H9 (cell line): ENCODE measurements at regions not wholly inside any gene's neighbourhood (a gene's known extent, or its start where the extent isn't known, plus 50 kb on each side); places are given as distances from the start of the nearest gene placed in this dataset.

Experiments
- DNase-seq: peaks from one replicate; pipeline ENCODE4 v3.0.0-alpha.2; 2017
- H2AFZ ChIP-seq: one replicate; pipeline ENCODE4 v1.6.1; 2013; ENCODE audit warnings: mild to moderate bottlenecking, low read length, control low read depth, moderate library complexity
- H2AK5ac ChIP-seq: 2 replicates; pipeline ENCODE4 v1.6.1; 2013; ENCODE audit warnings: low read length, control low read depth, mixed read lengths; ENCODE audit not compliant: insufficient read length
- H2BK120ac ChIP-seq: one replicate; pipeline ENCODE4 v1.6.1; 2013; ENCODE audit warnings: low read depth, mild to moderate bottlenecking, low read length, control low read depth, inconsistent platforms; ENCODE audit not compliant: poor library complexity, severe bottlenecking
- H2BK12ac ChIP-seq: 2 replicates; pipeline ENCODE4 v1.6.1; 2013; ENCODE audit warnings: low read length, control low read depth, mixed read lengths, low read depth; ENCODE audit not compliant: insufficient read length
- H2BK15ac ChIP-seq: 2 replicates; pipeline ENCODE4 v1.6.1; 2013; ENCODE audit warnings: low read depth, low read length, control low read depth
- H2BK20ac ChIP-seq: one replicate; pipeline ENCODE4 v1.6.1; 2013; ENCODE audit warnings: low read depth, mild to moderate bottlenecking, low read length, control low read depth, inconsistent platforms; ENCODE audit not compliant: poor library complexity, severe bottlenecking
- H2BK5ac ChIP-seq: 2 replicates; pipeline ENCODE4 v1.6.1; 2013; ENCODE audit warnings: low read length, control low read depth, mixed read lengths; ENCODE audit not compliant: insufficient read length
- H3K14ac ChIP-seq: 2 replicates; pipeline ENCODE4 v1.6.1; 2013; ENCODE audit warnings: low read length, control low read depth; ENCODE audit not compliant: insufficient read depth
- H3K18ac ChIP-seq: 2 replicates; pipeline ENCODE4 v1.6.1; 2013; ENCODE audit warnings: low read depth, mild to moderate bottlenecking, mixed read lengths, low read length, control low read depth; ENCODE audit not compliant: insufficient read length
- H3K23ac ChIP-seq: 2 replicates; pipeline ENCODE4 v1.6.1; 2013; ENCODE audit warnings: low read length, control low read depth, mixed read lengths, low read depth; ENCODE audit not compliant: insufficient read length
- H3K23me2 ChIP-seq: 2 replicates; pipeline ENCODE4 v1.6.1; 2013; ENCODE audit warnings: low read depth, mild to moderate bottlenecking, mixed read lengths, low read length, control low read depth; ENCODE audit not compliant: insufficient read length, poor library complexity, severe bottlenecking
- H3K27ac ChIP-seq: 2 replicates; pipeline ENCODE4 v1.5.1; 2013; ENCODE audit warnings: low read length, control low read depth, mixed read lengths, low read depth; ENCODE audit not compliant: insufficient read length
- H3K27me3 ChIP-seq: 2 replicates; pipeline ENCODE4 v1.6.1; 2013; ENCODE audit warnings: low read length, control low read depth, inconsistent platforms; ENCODE audit not compliant: insufficient read depth
- H3K4ac ChIP-seq: 2 replicates; pipeline ENCODE4 v1.6.1; 2013; ENCODE audit warnings: low read depth, mild to moderate bottlenecking, control low read depth, inconsistent platforms, low read length, moderate library complexity
- H3K4me1 ChIP-seq: 2 replicates; pipeline ENCODE4 v1.6.1; 2013; ENCODE audit warnings: low read length, control low read depth, inconsistent platforms; ENCODE audit not compliant: insufficient read depth
- H3K4me2 ChIP-seq: 2 replicates; pipeline ENCODE4 v1.6.1; 2013; ENCODE audit warnings: low read length, control low read depth, mixed read lengths; ENCODE audit not compliant: insufficient read length, insufficient read depth
- H3K56ac ChIP-seq: 2 replicates; pipeline ENCODE4 v1.6.1; 2013; ENCODE audit warnings: low read depth, mild to moderate bottlenecking, mixed read lengths, low read length, control low read depth; ENCODE audit not compliant: insufficient read length
- H3K79me1 ChIP-seq: 2 replicates; pipeline ENCODE4 v1.6.1; 2013; ENCODE audit warnings: low read depth, mild to moderate bottlenecking, moderate library complexity, low read length, control low read depth, inconsistent platforms; ENCODE audit not compliant: insufficient read depth, poor library complexity, severe bottlenecking
- H3K79me2 ChIP-seq: 2 replicates; pipeline ENCODE4 v1.6.1; 2013; ENCODE audit warnings: low read length, control low read depth, inconsistent platforms; ENCODE audit not compliant: insufficient read depth
- H3K9ac ChIP-seq: 2 replicates; pipeline ENCODE4 v1.6.1; 2013; ENCODE audit warnings: low read length, control low read depth, mixed read lengths; ENCODE audit not compliant: insufficient read length; ENCODE audit errors: extremely low read depth
- H3K9me3 ChIP-seq: one replicate; pipeline ENCODE4 v1.6.1; 2013; ENCODE audit warnings: low read depth, low read length, inconsistent platforms; ENCODE audit not compliant: control insufficient read depth
- H3T11ph ChIP-seq: one replicate; pipeline ENCODE4 v1.6.1; 2013; ENCODE audit warnings: mild to moderate bottlenecking, low read length, control low read depth, inconsistent platforms
- H4K20me1 ChIP-seq: one replicate; pipeline ENCODE4 v1.6.1; 2013; ENCODE audit not compliant: control insufficient read depth, insufficient read length, insufficient read depth
- H4K5ac ChIP-seq: 2 replicates; pipeline ENCODE4 v1.6.1; 2013; ENCODE audit warnings: low read depth, mild to moderate bottlenecking, mixed read lengths, low read length, control low read depth; ENCODE audit not compliant: insufficient read length
- H4K8ac ChIP-seq: replicated peaks from 2 replicates; pipeline ENCODE4 v1.6.1; 2013; ENCODE audit warnings: low read length, control low read depth, mixed read lengths, low read depth; ENCODE audit not compliant: insufficient read length
- H4K91ac ChIP-seq: 2 replicates; pipeline ENCODE4 v1.6.1; 2013; ENCODE audit warnings: low read depth, mild to moderate bottlenecking, moderate library complexity, mixed read lengths, low read length, control low read depth; ENCODE audit not compliant: insufficient read length
- H3K27ac Mint-ChIP-seq, 3 experiments: 2 replicates in 2 of 3; 3 replicates in 1 of 3; pipeline ENCODE4 v1.8.0; 2020 to 2021; ENCODE audit warnings: mixed read lengths in 3 of 3, mild to moderate bottlenecking in 1 of 3, moderate library complexity in 1 of 3
- H3K27me3 Mint-ChIP-seq: 2 replicates; pipeline ENCODE4 v1.8.0; 2021; ENCODE audit warnings: low read depth, mild to moderate bottlenecking, moderate library complexity, mixed read lengths
- H3K36me3 Mint-ChIP-seq, 3 experiments: 2 replicates in 2 of 3; 3 replicates in 1 of 3; pipeline ENCODE4 v1.8.0; 2020 to 2021; ENCODE audit warnings: low read depth in 3 of 3, mixed read lengths in 3 of 3; ENCODE audit not compliant: insufficient read depth in 1 of 3
- H3K4me1 Mint-ChIP-seq, 2 experiments: 2 replicates each; pipeline ENCODE4 v1.8.0; 2020; ENCODE audit warnings: mixed read lengths in 2 of 2
- H3K4me3 Mint-ChIP-seq, 2 experiments: 2 replicates in 1 of 2; 3 replicates in 1 of 2; pipeline ENCODE4 v1.8.0; 2020 to 2021; ENCODE audit warnings: mild to moderate bottlenecking in 2 of 2, mixed read lengths in 2 of 2, moderate library complexity in 1 of 2
- H3K9me3 Mint-ChIP-seq, 2 experiments: 2 replicates in 1 of 2; 3 replicates in 1 of 2; pipeline ENCODE4 v1.8.0; 2020; ENCODE audit warnings: mild to moderate bottlenecking in 2 of 2, mixed read lengths in 2 of 2, moderate library complexity in 1 of 2
- TF ChIP-seq, protein P1 (sequence below): fragments of 200-600 bp; sonication (generic); conservative IDR thresholded peaks from 3 replicates; pipeline ENCODE4 v1.8.0; 2021; ENCODE audit warnings: antibody characterized with exemption, mild to moderate bottlenecking

DNA sequence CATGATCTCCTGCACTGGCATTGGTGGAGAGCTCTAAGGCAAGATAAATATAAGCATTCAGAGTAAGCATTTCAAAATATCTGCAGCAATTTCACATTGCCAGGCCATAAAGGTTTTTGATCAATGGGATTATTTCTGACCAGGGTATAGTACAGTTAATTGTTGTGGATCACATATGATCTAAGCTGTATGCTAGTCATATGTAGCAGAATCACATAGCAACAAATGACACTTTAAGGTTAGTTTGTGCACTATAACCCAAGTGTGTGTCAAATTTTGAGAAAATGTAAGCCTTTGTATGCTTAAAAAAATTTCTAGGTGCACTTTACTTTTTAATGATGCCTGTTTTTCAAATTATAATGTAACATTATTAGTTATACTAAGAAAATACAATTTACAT lies 386.0 kb upstream of the ADAMTS5 start:
- no peaks in the 10 kb centered on the region for H3K79me2 ChIP-seq
- H3K27ac ChIP-seq, result no peak overlapping the region
- H3K18ac ChIP-seq, result no peak overlapping the region
- DNase-seq, result no peak
- Mint-ChIP-seq H3K4me3 (no peak overlapping the region), H3K27ac (no peak overlapping the region), H3K4me1 (no peaks in the 10 kb centered on the region), H3K36me3 (no peaks in the 10 kb centered on the region), H3K27me3 (no peaks in the 10 kb centered on the region), H3K9me3 (no peaks in the 10 kb centered on the region)
- no peak overlapping the region for H3K9ac ChIP-seq
- H2AK5ac ChIP-seq, result no peak overlapping the region
- no peak overlapping the region for H3K56ac ChIP-seq
- H3K4me2 ChIP-seq, result no peak overlapping the region
- no peak overlapping the region for H2BK12ac ChIP-seq
- no peaks in the 10 kb centered on the region for H3K79me1 ChIP-seq
- no peak overlapping the region for H2BK20ac ChIP-seq
- no peaks in the 10 kb centered on the region for H4K20me1 ChIP-seq
- no peak overlapping the region for H2BK120ac ChIP-seq
- no peak overlapping the region for H3K4ac ChIP-seq
- H2BK5ac ChIP-seq, result no peak overlapping the region
- no peak overlapping the region for H2AFZ ChIP-seq
- H4K8ac ChIP-seq, result no peak overlapping the region
- H2BK15ac ChIP-seq, result no peak overlapping the region
- H4K91ac ChIP-seq, result no peak overlapping the region
- TF ChIP-seq, protein P1, sequence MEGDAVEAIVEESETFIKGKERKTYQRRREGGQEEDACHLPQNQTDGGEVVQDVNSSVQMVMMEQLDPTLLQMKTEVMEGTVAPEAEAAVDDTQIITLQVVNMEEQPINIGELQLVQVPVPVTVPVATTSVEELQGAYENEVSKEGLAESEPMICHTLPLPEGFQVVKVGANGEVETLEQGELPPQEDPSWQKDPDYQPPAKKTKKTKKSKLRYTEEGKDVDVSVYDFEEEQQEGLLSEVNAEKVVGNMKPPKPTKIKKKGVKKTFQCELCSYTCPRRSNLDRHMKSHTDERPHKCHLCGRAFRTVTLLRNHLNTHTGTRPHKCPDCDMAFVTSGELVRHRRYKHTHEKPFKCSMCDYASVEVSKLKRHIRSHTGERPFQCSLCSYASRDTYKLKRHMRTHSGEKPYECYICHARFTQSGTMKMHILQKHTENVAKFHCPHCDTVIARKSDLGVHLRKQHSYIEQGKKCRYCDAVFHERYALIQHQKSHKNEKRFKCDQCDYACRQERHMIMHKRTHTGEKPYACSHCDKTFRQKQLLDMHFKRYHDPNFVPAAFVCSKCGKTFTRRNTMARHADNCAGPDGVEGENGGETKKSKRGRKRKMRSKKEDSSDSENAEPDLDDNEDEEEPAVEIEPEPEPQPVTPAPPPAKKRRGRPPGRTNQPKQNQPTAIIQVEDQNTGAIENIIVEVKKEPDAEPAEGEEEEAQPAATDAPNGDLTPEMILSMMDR, result no peak
- H3K9me3 ChIP-seq, result no peaks in the 10 kb centered on the region
- no peak overlapping the region for H4K5ac ChIP-seq
- no peak overlapping the region for H3K14ac ChIP-seq
- no peak overlapping the region for H3T11ph ChIP-seq
- H3K4me1 ChIP-seq, result no peaks in the 10 kb centered on the region
- no peaks in the 10 kb centered on the region for H3K23me2 ChIP-seq
- no peaks in the 10 kb centered on the region for H3K27me3 ChIP-seq
- no peak overlapping the region for H3K23ac ChIP-seq
